ENCODE measurements at regions not wholly inside any gene's neighbourhood (a gene's known extent, or its start where the extent isn't known, plus 50 kb on each side); places are given as distances from the start of the nearest gene placed in this dataset.
A peak's percentile ranks its signal among the peaks of the same experiment; 100 is the strongest.

DNA sequence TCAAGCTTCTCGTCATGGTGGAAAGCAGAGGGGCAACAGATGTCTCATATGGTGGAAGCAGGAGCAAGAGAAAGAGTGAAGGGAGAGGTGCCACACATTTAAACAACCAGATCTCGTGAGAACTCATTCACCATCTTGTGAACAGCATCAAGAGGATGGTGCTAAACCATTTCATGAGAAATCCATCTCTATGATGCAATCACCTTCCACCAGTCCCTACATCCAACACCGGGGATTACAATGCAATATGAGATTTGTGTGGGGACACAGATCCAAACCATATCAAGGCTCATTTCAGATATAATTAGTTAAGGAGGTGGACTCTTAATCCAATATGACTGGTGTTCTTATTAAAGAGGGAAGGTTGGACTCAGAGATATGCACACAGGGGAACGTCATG lies 272.8 kb downstream of the KCNS3 start:
- WGBS, 10 experiments: 33 to 100% (median 61%) methylated on average over 1 to 3 of the region's 4 CpGs
- Histone ChIP-seq H3K4me3 (no peak overlapping the region), H3K4me1 (replicated peaks in 1 of 2) (no peaks in the 10 kb centered on the region), H3K27ac (no peak overlapping the region)
- no peak for ATAC-seq (replicated peaks in 6 of 8)
- in situ Hi-C loops (cut with MboI; ENCODE audit: low pct_unique_long_range_greater_than_20kb in 2 of 9, low sequenced_read_pairs in 9 of 9, unreplicated experiment in 9 of 9): loop anchor here in 3 of 9 experiments (25.0 kb wide), 1 partner anchor 289 kb away; no protein-coding TSS in a partner anchor

DNA sequence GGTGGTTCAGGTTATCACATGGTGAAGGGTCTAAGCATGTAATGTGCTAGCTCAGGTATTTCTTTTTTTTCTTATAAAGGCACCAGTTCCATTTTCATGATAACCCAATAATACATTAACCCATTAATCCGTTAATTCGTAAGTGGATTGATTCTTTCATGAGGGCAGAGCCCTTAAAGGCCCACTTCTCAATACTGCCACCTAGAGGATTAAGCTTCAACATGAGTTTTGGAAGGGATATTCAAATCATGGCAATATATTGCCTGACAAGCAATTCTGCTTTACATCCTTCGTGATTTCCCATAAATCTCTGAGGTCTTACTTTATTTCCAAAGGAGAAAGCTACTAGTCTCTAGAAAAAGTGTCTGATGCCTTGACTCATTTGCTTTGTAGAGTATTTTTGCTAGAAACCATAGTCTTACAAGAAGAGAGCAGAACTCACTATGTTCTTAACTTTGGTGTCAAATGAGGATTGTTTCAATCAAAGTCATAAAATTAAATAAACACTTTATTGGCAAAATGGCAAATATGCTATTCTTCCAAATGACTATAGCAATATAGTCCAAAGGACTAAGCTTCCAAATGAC lies 271.3 kb downstream of the KCNS3 start:
- WGBS, 10 experiments: 0 to 54% (median 4%) methylated on average over 1 to 3 of the region's 3 CpGs; no CpG with 5 or more reads in 2 of the 10 experiments
- in situ Hi-C loops (cut with MboI; ENCODE audit: low pct_unique_long_range_greater_than_20kb in 2 of 9, low sequenced_read_pairs in 9 of 9, unreplicated experiment in 9 of 9): loop anchor here in 3 of 9 experiments (25.0 kb wide), 1 partner anchor 287 kb away; no protein-coding TSS in a partner anchor
- peak in 3 of 8 experiments; percentile 56 to 73 (median 58) for ATAC-seq (replicated peaks in 6 of 8)
- H3K27ac ChIP-seq: no peak overlapping the region
- no peak overlapping the region for H3K4me3 ChIP-seq
- H3K4me1 ChIP-seq (replicated peaks in 1 of 2): no peaks in the 10 kb centered on the region

- Histone ChIP-seq H3K4me1 (replicated peaks in 1 of 2) (peaks cover 0 to 3% of the 10 kb centered on the region in 2 donors), H3K27ac (no peak overlapping the region), H3K4me3 (no peak overlapping the region)
- 22 to 86% (median 44%) methylated on average over 1 to 6 of the region's 6 CpGs for WGBS, 10 experiments
- in situ Hi-C loops (cut with MboI; ENCODE audit: low pct_unique_long_range_greater_than_20kb in 2 of 9, low sequenced_read_pairs in 9 of 9, unreplicated experiment in 9 of 9): no loop called here
- no peak for ATAC-seq (replicated peaks in 6 of 8)
Measured at GRCh38 chr2:18136881-18137475, 258.5 kb downstream of the KCNS3 start.

DNA sequence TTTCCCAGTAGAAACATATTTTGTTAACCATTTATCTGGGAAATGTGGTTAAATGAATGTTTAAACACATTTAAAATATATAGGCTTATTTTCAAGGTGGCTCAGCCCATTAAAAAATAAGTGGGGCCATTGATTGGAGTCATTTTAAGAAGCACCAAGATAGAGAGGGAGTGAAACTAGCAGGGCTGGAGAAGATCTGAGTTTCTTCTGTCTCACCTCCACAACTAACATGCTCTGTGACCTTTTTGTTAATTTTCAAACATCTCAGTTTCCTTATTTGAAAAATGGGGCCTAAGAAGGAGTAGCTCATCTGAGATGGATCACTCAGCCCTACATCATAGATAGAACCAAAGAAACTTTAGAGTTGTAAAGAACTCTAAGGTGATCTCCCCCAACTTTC lies 254.8 kb downstream of the KCNS3 start:
- Histone ChIP-seq H3K4me1 (replicated peaks in 1 of 2) (peaks cover 0 to 3% of the 10 kb centered on the region in 2 donors), H3K27ac (no peak overlapping the region), H3K4me3 (no peak overlapping the region)
- no peak for ATAC-seq (replicated peaks in 6 of 8)
- in situ Hi-C loops (cut with MboI; ENCODE audit: low pct_unique_long_range_greater_than_20kb in 2 of 9, low sequenced_read_pairs in 9 of 9, unreplicated experiment in 9 of 9): no loop called here

GRCh38 chr2:18132697-18133096 lies 254.2 kb downstream of the KCNS3 start:
- in situ Hi-C loops (cut with MboI; ENCODE audit: low pct_unique_long_range_greater_than_20kb in 2 of 9, low sequenced_read_pairs in 9 of 9, unreplicated experiment in 9 of 9): no loop called here
- Histone ChIP-seq H3K27ac (no peak overlapping the region), H3K4me1 (replicated peaks in 1 of 2) (peaks cover 0 to 3% of the 10 kb centered on the region in 2 donors), H3K4me3 (no peak overlapping the region)
- WGBS, 10 experiments: 8 to 94% (median 49%) methylated on average over 1 to 3 of the region's 3 CpGs; no CpG with 5 or more reads in 1 of the 10 experiments
- ATAC-seq (replicated peaks in 6 of 8): no peak

GRCh38 chr2:18131761-18132160 lies 253.3 kb downstream of the KCNS3 start:
- in situ Hi-C loops (cut with MboI; ENCODE audit: low pct_unique_long_range_greater_than_20kb in 2 of 9, low sequenced_read_pairs in 9 of 9, unreplicated experiment in 9 of 9): no loop called here
- H3K27ac ChIP-seq: no peak overlapping the region
- 13 to 60% (median 40%) methylated on average over 1 of the region's 1 CpG; no CpG with 5 or more reads in 1 of the 10 experiments for WGBS, 10 experiments
- ATAC-seq (replicated peaks in 6 of 8): peak in 1 of 8 experiments; percentile 72
- H3K4me3 ChIP-seq: no peak overlapping the region
- H3K4me1 ChIP-seq (replicated peaks in 1 of 2): peaks cover 0 to 3% of the 10 kb centered on the region in 2 donors

DNA sequence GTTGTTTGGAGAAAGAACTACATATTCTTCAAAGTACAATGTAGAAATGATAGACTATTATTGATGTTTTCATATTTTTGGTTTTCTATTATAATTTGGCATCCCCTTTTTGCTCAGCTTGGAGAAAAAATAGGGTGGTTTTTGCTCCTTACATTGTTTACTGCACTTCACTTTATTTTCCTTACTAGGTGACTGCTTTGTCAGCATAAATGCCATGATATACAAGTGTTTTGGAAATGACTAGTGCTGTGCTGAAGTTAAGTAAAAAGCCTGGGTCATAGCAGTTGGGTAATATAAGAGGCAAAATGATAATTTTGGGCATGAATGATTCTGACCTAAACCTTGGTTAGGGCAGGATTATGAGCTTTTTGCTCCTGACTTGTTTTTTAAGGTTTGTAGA lies 250.9 kb downstream of the KCNS3 start:
- in situ Hi-C loops (cut with MboI; ENCODE audit: low pct_unique_long_range_greater_than_20kb in 2 of 9, low sequenced_read_pairs in 9 of 9, unreplicated experiment in 9 of 9): no loop called here
- no peak overlapping the region for H3K4me3 ChIP-seq
- ATAC-seq (replicated peaks in 6 of 8): no peak
- no peaks in the 10 kb centered on the region for H3K4me1 ChIP-seq (replicated peaks in 1 of 2)
- no peak overlapping the region for H3K27ac ChIP-seq

- H3K4me1 ChIP-seq (replicated peaks in 1 of 2): no peaks in the 10 kb centered on the region
- no peak overlapping the region for H3K27ac ChIP-seq
- in situ Hi-C loops (cut with MboI; ENCODE audit: low pct_unique_long_range_greater_than_20kb in 2 of 9, low sequenced_read_pairs in 9 of 9, unreplicated experiment in 9 of 9): no loop called here
- ATAC-seq (replicated peaks in 6 of 8): no peak
- WGBS, 10 experiments: 11 to 94% (median 75%) methylated on average over 1 of the region's 1 CpG; no CpG with 5 or more reads in 1 of the 10 experiments
- H3K4me3 ChIP-seq: no peak overlapping the region
Measured at GRCh38 chr2:18125303-18125702, 246.8 kb downstream of the KCNS3 start.

- no peak overlapping the region for H3K27ac ChIP-seq
- WGBS, 10 experiments: 0 to 100% (median 72%) methylated on average over 1 to 6 of the region's 6 CpGs
- ATAC-seq (replicated peaks in 6 of 8): no peak
- in situ Hi-C loops (cut with MboI; ENCODE audit: low pct_unique_long_range_greater_than_20kb in 2 of 9, low sequenced_read_pairs in 9 of 9, unreplicated experiment in 9 of 9): no loop called here
- no peaks in the 10 kb centered on the region for H3K4me1 ChIP-seq (replicated peaks in 1 of 2)
- no peak overlapping the region for H3K4me3 ChIP-seq
Measured at GRCh38 chr2:18124116-18124835, 245.8 kb downstream of the KCNS3 start.

DNA sequence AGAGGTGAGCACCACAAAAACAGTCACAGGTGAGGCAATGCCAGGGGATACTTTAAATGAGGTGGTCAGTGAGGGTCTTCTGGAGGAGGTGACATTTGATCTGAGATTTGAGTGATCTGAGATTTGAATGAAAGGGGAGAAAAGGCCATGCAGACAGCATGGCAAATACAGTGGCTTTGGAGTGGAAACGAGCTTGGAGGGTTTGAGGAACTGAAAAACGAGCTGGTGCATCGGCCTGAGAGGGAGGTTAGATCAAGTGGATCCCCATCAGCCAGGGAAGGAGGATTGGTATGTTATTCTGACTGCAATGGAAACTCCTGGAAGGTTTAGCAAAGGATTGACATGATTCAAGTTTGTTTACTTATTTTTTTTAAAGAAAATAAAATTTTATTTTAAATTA lies 245.1 kb downstream of the KCNS3 start:
- Histone ChIP-seq H3K27ac (no peak overlapping the region), H3K4me1 (replicated peaks in 1 of 2) (no peaks in the 10 kb centered on the region), H3K4me3 (no peak overlapping the region)
- in situ Hi-C loops (cut with MboI; ENCODE audit: low pct_unique_long_range_greater_than_20kb in 2 of 9, low sequenced_read_pairs in 9 of 9, unreplicated experiment in 9 of 9): no loop called here
- 0 to 80% (median 57%) methylated on average over 1 to 3 of the region's 3 CpGs; no CpG with 5 or more reads in 2 of the 10 experiments for WGBS, 10 experiments
- ATAC-seq (replicated peaks in 6 of 8): no peak

GRCh38 chr2:18123211-18123570 lies 244.7 kb downstream of the KCNS3 start:
- no peak for ATAC-seq (replicated peaks in 6 of 8)
- no peaks in the 10 kb centered on the region for H3K4me1 ChIP-seq (replicated peaks in 1 of 2)
- H3K27ac ChIP-seq: no peak overlapping the region
- in situ Hi-C loops (cut with MboI; ENCODE audit: low pct_unique_long_range_greater_than_20kb in 2 of 9, low sequenced_read_pairs in 9 of 9, unreplicated experiment in 9 of 9): no loop called here
- WGBS, 10 experiments: 10 to 100% (median 70%) methylated on average over 1 to 3 of the region's 3 CpGs; no CpG with 5 or more reads in 3 of the 10 experiments
- H3K4me3 ChIP-seq: no peak overlapping the region

DNA sequence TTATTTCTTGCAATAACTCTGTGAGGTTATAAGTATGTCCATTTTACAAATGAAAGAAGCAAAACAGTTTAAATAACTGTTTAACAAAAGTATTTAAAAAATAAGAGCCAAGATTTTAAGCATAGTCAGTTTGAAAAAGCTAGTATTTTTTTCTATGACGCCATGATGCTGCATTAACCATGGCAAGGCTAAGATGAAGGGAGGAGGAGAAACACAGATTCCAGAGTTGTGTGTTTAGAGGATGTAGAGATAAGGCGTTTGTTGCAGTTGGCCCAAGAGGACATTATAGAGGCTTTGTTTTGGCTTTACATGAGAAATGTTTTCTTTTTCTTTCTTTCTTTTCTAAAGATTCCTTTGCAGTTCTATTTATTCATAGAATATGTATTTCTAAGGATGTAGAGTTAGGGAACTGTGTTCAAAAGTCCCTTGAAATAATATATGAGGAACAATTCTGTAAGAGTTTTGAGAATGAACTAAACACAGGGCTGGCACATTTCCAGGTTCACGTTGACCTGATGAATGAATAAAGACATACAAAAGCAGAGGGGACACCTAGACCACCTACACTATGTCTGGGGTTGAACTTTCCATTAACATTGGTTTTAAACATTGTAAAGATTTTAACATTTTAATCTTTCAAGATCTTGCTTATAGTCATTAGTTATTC lies 244.2 kb downstream of the KCNS3 start:
- Histone ChIP-seq H3K4me3 (no peak overlapping the region), H3K4me1 (replicated peaks in 1 of 2) (no peaks in the 10 kb centered on the region), H3K27ac (no peak overlapping the region)
- ATAC-seq (replicated peaks in 6 of 8): no peak
- in situ Hi-C loops (cut with MboI; ENCODE audit: low pct_unique_long_range_greater_than_20kb in 2 of 9, low sequenced_read_pairs in 9 of 9, unreplicated experiment in 9 of 9): no loop called here
- 27 to 100% (median 57%) methylated on average over 1 to 3 of the region's 3 CpGs; no CpG with 5 or more reads in 1 of the 10 experiments for WGBS, 10 experiments

- ATAC-seq (replicated peaks in 6 of 8): peak in 7 of 8 experiments; percentile 22 to 92 (median 54)
- in situ Hi-C loops (cut with MboI; ENCODE audit: low pct_unique_long_range_greater_than_20kb in 2 of 9, low sequenced_read_pairs in 9 of 9, unreplicated experiment in 9 of 9): no loop called here
- Histone ChIP-seq H3K4me1 (replicated peaks in 1 of 2) (no peaks in the 10 kb centered on the region), H3K27ac (no peak overlapping the region), H3K4me3 (no peak overlapping the region)
- WGBS, 10 experiments: 0 to 90% (median 82%) methylated on average over 1 to 3 of the region's 3 CpGs; no CpG with 5 or more reads in 4 of the 10 experiments
Measured at GRCh38 chr2:18119883-18120282, 241.4 kb downstream of the KCNS3 start.
